K562 (cell line): ENCODE measurements at regions not wholly inside any gene's neighbourhood (a gene's known extent, or its start where the extent isn't known, plus 50 kb on each side); places are given as distances from the start of the nearest gene placed in this dataset.

Source experiments
- ATAC-seq: fragments of 200-7000 bp; cut with Tn5 transposase; 3 replicates; pipeline ENCODE4 v1.9.1; 2020; ENCODE audit warnings: moderate library complexity
- BruUV-seq: library from RNA; stranded (reverse); fragments of 400-500 nt; replicated peaks from 2 replicates; lab custom pipeline; 2021; lab: Mats Ljungman, UMichigan
- CTCF ChIA-PET: fragments of 300-600 bp; formaldehyde crosslinking; extraction: SDS; loops from one replicate; lab custom pipeline; 2021; ENCODE audit warnings: low intra/inter-chr PET ratio; lab: Yijun Ruan, JAX
- POLR2A ChIA-PET: fragments of 300-600, 350-650 bp; sonication (Branson Sonifier 250); formaldehyde crosslinking; extraction: SDS; loops from one replicate; lab custom pipeline; 2021; ENCODE audit warnings: antibody characterized with exemption, inconsistent platforms; lab: Yijun Ruan, JAX
- DNase-seq, 4 experiments: peaks; one replicate each; pipeline versions ENCODE4 v3.0.0 to v3.0.0-alpha.2; 2011 to 2018; ENCODE audit warnings: low spot score in 3 of 4, mixed read lengths in 3 of 4; ENCODE audit errors: extremely low read depth in 1 of 4
- FAIRE-seq: peaks from 2 replicates; lab custom pipeline; 2011; peaks lifted over from hg19 to GRCh38; lab: Jason Lieb, UNC
- H2AFZ ChIP-seq: 2 replicates; pipeline ENCODE4 v1.6.0; 2011; ENCODE audit warnings: low read depth, low read length, control low read depth, inconsistent platforms
- H3K27ac ChIP-seq: fragments of 200-600 bp; 3 replicates; pipeline ENCODE4 v1.8.0; 2011; ENCODE audit warnings: low read depth, mild to moderate bottlenecking, control low read depth, inconsistent platforms, low read length, moderate library complexity, mixed read lengths; ENCODE audit errors: extremely low read depth
- H3K27me3 ChIP-seq, 2 experiments: fragments of 300-600 bp in 1 of 2; 2 replicates in 1 of 2; 3 replicates in 1 of 2; pipeline versions ENCODE4 v1.6.0 to v1.8.0; 2011; ENCODE audit warnings: inconsistent platforms in 2 of 2, low read length in 2 of 2, mild to moderate bottlenecking in 1 of 2, mixed read lengths in 1 of 2, moderate library complexity in 1 of 2; ENCODE audit not compliant: control insufficient read depth in 2 of 2, insufficient read depth in 2 of 2
- H3K36me3 ChIP-seq: fragments of 300-600 bp; 3 replicates; pipeline ENCODE4 v1.8.0; 2011; ENCODE audit warnings: mild to moderate bottlenecking, low read length, inconsistent platforms; ENCODE audit not compliant: control insufficient read depth, insufficient read depth
- H3K4me1 ChIP-seq, 2 experiments: fragments of 200-600 bp in 1 of 2; replicated peaks in 1 of 2; 2 replicates in 1 of 2; 3 replicates in 1 of 2; pipeline versions ENCODE4 v1.5.1 to v1.8.0; 2011; ENCODE audit warnings: inconsistent platforms in 2 of 2, low read length in 2 of 2, mild to moderate bottlenecking in 1 of 2, mixed read lengths in 1 of 2, moderate library complexity in 1 of 2; ENCODE audit not compliant: control insufficient read depth in 2 of 2, insufficient read depth in 2 of 2
- H3K4me2 ChIP-seq: 2 replicates; pipeline ENCODE4 v1.6.1; 2011; ENCODE audit warnings: low read length, control low read depth, inconsistent platforms, mixed read lengths; ENCODE audit not compliant: insufficient read depth
- H3K4me3 ChIP-seq: fragments of 200-600 bp; sonication (generic), shearing (Covaris generic); 2 replicates; pipeline ENCODE4 v1.5.1; 2016; ENCODE audit warnings: control low read depth, inconsistent platforms
- H3K79me2 ChIP-seq: fragments of 200-600 bp; 3 replicates; pipeline ENCODE4 v1.8.0; 2011; ENCODE audit warnings: low read length, inconsistent platforms; ENCODE audit not compliant: control insufficient read depth, insufficient read depth
- H3K9ac ChIP-seq, 2 experiments: 2 replicates each; pipeline versions ENCODE4 v1.6.0 to v1.6.1; 2011; ENCODE audit warnings: low read depth in 2 of 2, low read length in 2 of 2, control low read depth in 1 of 2, inconsistent platforms in 1 of 2, mild to moderate bottlenecking in 1 of 2, mixed read lengths in 1 of 2; ENCODE audit not compliant: insufficient read depth in 1 of 2
- H3K9me1 ChIP-seq: one replicate; pipeline ENCODE4 v1.6.0; 2011; ENCODE audit warnings: inconsistent platforms, mild to moderate bottlenecking, low read length, moderate library complexity; ENCODE audit not compliant: control insufficient read depth, insufficient read depth
- H3K9me3 ChIP-seq: replicated peaks from 2 replicates; pipeline ENCODE4 v1.5.1; 2011; ENCODE audit warnings: low read depth, low read length, inconsistent platforms; ENCODE audit not compliant: control insufficient read depth, insufficient read depth
- H4K20me1 ChIP-seq: replicated peaks from 2 replicates; pipeline ENCODE4 v1.6.1; 2011; ENCODE audit warnings: low read length, inconsistent platforms, mixed read lengths; ENCODE audit not compliant: control insufficient read depth, insufficient read depth
- ILF3 ChIP-seq: fragments of 450-650 bp; IDR thresholded peaks from 2 replicates; pipeline ENCODE4 v1.6.1; 2018; ENCODE audit warnings: antibody characterized with exemption, mild to moderate bottlenecking, moderate library complexity, borderline replicate concordance
- MAFK ChIP-seq: IDR thresholded peaks from 2 replicates; pipeline ENCODE4 v1.6.1; 2011; ENCODE audit warnings: low read length, improper control_type of control experiment
- NR3C1 ChIP-seq: sonication (generic); formaldehyde crosslinking; IDR thresholded peaks from 2 replicates; pipeline ENCODE4 v1.8.1; 2022; ENCODE audit warnings: missing genetic modification reagents
- PHB2 ChIP-seq: fragments of 450-650 bp; IDR thresholded peaks from 2 replicates; pipeline ENCODE4 v1.6.1; 2017; ENCODE audit warnings: low read depth
- POLR2AphosphoS2 ChIP-seq: IDR thresholded peaks from 2 replicates; pipeline ENCODE4 v1.6.1; 2012; ENCODE audit warnings: low read length, improper control_type of control experiment
- POLR2AphosphoS5 ChIP-seq: IDR thresholded peaks from 2 replicates; pipeline ENCODE4 v1.6.1; 2011; ENCODE audit warnings: mild to moderate bottlenecking, low read depth, low read length, moderate library complexity; ENCODE audit not compliant: control insufficient read depth, insufficient read depth
- RB1 ChIP-seq: fragments of 450-650 bp; IDR thresholded peaks from 2 replicates; pipeline ENCODE4 v1.6.1; 2017; ENCODE audit warnings: low read depth, mild to moderate bottlenecking
- SIN3B ChIP-seq: fragments of 450-650 bp; IDR thresholded peaks from 2 replicates; pipeline ENCODE4 v1.6.1; 2017; ENCODE audit warnings: low read depth, mild to moderate bottlenecking, moderate library complexity
- TRIM28 ChIP-seq: fragments of 450-650 bp; IDR thresholded peaks from 2 replicates; pipeline ENCODE4 v1.6.1; 2017
- ZBTB1 ChIP-seq: sonication (generic); formaldehyde crosslinking; IDR thresholded peaks from 2 replicates; pipeline ENCODE4 v1.8.1; 2023; ENCODE audit warnings: missing genetic modification reagents, low read depth, mild to moderate bottlenecking, borderline replicate concordance
- ZFPM2 ChIP-seq: fragments of 250-450 bp; sonication (Bioruptor Pico); IDR thresholded peaks from 2 replicates; pipeline ENCODE4 v1.5.1; 2022; ENCODE audit warnings: mild to moderate bottlenecking
- ZNF197 ChIP-seq: fragments of 200-800 bp; sonication (Bioruptor generic); IDR thresholded peaks from 2 replicates; pipeline ENCODE4 v1.6.1; 2016; ENCODE audit warnings: low read depth, missing genetic modification characterization, missing compliant biosample characterization
- ZNF253 ChIP-seq: fragments of 250-450 bp; sonication (Bioruptor Pico); conservative IDR thresholded peaks from 2 replicates; pipeline ENCODE4 v1.6.1; 2021; ENCODE audit warnings: mild to moderate bottlenecking
- ZNF436 ChIP-seq: fragments of 250-450, 450-650 bp; sonication (Bioruptor Pico); formaldehyde crosslinking; IDR thresholded peaks from 2 replicates; pipeline ENCODE4 v1.7.0; 2020; ENCODE audit warnings: mild to moderate bottlenecking
- ZNF780A ChIP-seq: fragments of 250-450 bp; sonication (Bioruptor Pico); IDR thresholded peaks from 2 replicates; pipeline ENCODE4 v1.5.0; 2021; ENCODE audit warnings: mild to moderate bottlenecking
- WGBS: fragments of 100-300 bp; shearing (Covaris generic); methylation state at CpG from one replicate; pipeline ENCODE4 v1.1.6; 2016; ENCODE audit warnings: low coverage, mixed read lengths; ENCODE audit not compliant: insufficient coverage; ENCODE audit errors: missing lambda C conversion rate; 5-methylcytosine and 5-hydroxymethylcytosine counted together
- in situ Hi-C: fragments of 300-500 bp; cut with MboI; formaldehyde crosslinking; loops from 4 replicates; pipeline ENCODE4 v1.15.0; 2018; ENCODE audit warnings: inconsistent platforms, mixed read lengths
- intact Hi-C: fragments of 100-400 bp; cut with micrococcal nuclease; formaldehyde crosslinking; loops from 2 replicates; pipeline ENCODE4 v1.14.2; 2022
- TF ChIP-seq, protein P1 (sequence below): fragments of 250-450 bp; sonication (Bioruptor Pico); IDR thresholded peaks from 2 replicates; pipeline ENCODE4 v1.4.0; 2020
- TF ChIP-seq, protein P2 (sequence below): fragments of 450-650 bp; IDR thresholded peaks from 2 replicates; pipeline ENCODE4 v1.6.1; 2016; ENCODE audit warnings: mild to moderate bottlenecking

DNA sequence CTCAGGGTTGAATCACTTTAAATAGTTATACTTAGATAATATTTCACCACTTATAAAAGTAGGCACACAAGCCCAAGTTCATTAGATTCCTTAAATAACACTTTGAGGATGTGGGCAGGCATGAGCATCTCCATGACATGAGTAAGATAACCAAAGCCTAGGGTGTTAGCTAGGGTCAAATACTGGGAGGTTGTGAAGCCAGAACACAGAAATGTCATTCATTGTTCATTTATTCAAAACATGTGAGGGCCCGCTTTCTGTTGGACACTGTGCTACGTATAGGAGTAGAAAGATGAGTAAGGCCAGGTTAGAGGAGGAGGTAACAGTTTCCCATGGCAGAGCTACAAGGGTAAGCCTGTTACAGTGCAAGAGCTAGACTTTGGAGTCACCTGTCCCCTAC is 93.5 kb upstream of the NEDD4L start:
- no peak overlapping the region for H3K4me2 ChIP-seq
- no peak overlapping the region for H3K27ac ChIP-seq
- no peaks in the 10 kb centered on the region for H3K36me3 ChIP-seq
- H4K20me1 ChIP-seq: no peaks in the 10 kb centered on the region
- no peak overlapping the region for H3K9ac ChIP-seq
- FAIRE-seq: no peak
- in situ Hi-C loops: no loop called here
- TF ChIP-seq PHB2 (no peak), ZBTB1 (CRISPR knock-in tag) (no peak), MAFK (no peak), SIN3B (no peak), ZNF197 (CRISPR knock-in tag) (no peak), POLR2AphosphoS2 (no peak), ZFPM2 (CRISPR knock-in tag) (no peak), TRIM28 (no peak), RB1 (no peak), ZNF253 (CRISPR knock-in tag) (no peak), ZNF780A (CRISPR knock-in tag) (no peak), NR3C1 (CRISPR knock-in tag) (no peak), ILF3 (no peak), POLR2AphosphoS5 (no peak), ZNF436 (no peak)
- TF ChIP-seq, protein P1, sequence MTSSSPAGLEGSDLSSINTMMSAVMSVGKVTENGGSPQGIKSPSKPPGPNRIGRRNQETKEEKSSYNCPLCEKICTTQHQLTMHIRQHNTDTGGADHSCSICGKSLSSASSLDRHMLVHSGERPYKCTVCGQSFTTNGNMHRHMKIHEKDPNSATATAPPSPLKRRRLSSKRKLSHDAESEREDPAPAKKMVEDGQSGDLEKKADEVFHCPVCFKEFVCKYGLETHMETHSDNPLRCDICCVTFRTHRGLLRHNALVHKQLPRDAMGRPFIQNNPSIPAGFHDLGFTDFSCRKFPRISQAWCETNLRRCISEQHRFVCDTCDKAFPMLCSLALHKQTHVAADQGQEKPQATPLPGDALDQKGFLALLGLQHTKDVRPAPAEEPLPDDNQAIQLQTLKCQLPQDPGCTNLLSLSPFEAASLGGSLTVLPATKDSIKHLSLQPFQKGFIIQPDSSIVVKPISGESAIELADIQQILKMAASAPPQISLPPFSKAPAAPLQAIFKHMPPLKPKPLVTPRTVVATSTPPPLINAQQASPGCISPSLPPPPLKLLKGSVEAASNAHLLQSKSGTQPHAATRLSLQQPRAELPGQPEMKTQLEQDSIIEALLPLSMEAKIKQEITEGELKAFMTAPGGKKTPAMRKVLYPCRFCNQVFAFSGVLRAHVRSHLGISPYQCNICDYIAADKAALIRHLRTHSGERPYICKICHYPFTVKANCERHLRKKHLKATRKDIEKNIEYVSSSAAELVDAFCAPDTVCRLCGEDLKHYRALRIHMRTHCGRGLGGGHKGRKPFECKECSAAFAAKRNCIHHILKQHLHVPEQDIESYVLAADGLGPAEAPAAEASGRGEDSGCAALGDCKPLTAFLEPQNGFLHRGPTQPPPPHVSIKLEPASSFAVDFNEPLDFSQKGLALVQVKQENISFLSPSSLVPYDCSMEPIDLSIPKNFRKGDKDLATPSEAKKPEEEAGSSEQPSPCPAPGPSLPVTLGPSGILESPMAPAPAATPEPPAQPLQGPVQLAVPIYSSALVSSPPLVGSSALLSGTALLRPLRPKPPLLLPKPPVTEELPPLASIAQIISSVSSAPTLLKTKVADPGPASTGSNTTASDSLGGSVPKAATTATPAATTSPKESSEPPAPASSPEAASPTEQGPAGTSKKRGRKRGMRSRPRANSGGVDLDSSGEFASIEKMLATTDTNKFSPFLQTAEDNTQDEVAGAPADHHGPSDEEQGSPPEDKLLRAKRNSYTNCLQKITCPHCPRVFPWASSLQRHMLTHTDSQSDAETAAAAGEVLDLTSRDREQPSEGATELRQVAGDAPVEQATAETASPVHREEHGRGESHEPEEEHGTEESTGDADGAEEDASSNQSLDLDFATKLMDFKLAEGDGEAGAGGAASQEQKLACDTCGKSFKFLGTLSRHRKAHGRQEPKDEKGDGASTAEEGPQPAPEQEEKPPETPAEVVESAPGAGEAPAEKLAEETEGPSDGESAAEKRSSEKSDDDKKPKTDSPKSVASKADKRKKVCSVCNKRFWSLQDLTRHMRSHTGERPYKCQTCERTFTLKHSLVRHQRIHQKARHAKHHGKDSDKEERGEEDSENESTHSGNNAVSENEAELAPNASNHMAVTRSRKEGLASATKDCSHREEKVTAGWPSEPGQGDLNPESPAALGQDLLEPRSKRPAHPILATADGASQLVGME (CRISPR knock-in tag): no peak
- TF ChIP-seq, protein P2, sequence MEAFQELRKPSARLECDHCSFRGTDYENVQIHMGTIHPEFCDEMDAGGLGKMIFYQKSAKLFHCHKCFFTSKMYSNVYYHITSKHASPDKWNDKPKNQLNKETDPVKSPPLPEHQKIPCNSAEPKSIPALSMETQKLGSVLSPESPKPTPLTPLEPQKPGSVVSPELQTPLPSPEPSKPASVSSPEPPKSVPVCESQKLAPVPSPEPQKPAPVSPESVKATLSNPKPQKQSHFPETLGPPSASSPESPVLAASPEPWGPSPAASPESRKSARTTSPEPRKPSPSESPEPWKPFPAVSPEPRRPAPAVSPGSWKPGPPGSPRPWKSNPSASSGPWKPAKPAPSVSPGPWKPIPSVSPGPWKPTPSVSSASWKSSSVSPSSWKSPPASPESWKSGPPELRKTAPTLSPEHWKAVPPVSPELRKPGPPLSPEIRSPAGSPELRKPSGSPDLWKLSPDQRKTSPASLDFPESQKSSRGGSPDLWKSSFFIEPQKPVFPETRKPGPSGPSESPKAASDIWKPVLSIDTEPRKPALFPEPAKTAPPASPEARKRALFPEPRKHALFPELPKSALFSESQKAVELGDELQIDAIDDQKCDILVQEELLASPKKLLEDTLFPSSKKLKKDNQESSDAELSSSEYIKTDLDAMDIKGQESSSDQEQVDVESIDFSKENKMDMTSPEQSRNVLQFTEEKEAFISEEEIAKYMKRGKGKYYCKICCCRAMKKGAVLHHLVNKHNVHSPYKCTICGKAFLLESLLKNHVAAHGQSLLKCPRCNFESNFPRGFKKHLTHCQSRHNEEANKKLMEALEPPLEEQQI: no peak
- peaks cover 0 to 8% of the 10 kb centered on the region in 2 experiments; a peak in 3 of 5 replicates for H3K27me3 ChIP-seq
- no peaks in the 10 kb centered on the region for H3K79me2 ChIP-seq
- no peak overlapping the region for H2AFZ ChIP-seq
- H3K4me1 ChIP-seq: no peaks in the 10 kb centered on the region
- no peak overlapping the region for H3K4me3 ChIP-seq
- DNase-seq: no peak
- H3K9me1 ChIP-seq: no peaks in the 10 kb centered on the region
- CTCF ChIA-PET: no interaction called here
- 12% methylated on average over 2 of the region's 2 CpGs for WGBS
- ATAC-seq: no peak
- H3K9me3 ChIP-seq: no peaks in the 10 kb centered on the region
- POLR2A ChIA-PET: interaction anchor here (1.2 to 1.4 kb wide), 2 partner anchors 8 kb away, joined by 3 to 5 read pairs; no protein-coding TSS in a partner anchor
- no TSS peak for BruUV-seq
- intact Hi-C loops: loop anchor here (10.0 kb wide), 1 partner anchor 66 kb away; no protein-coding TSS in a partner anchor
